ENCODE measurements at regions not wholly inside any gene's neighbourhood (a gene's known extent, or its start where the extent isn't known, plus 50 kb on each side); places are given as distances from the start of the nearest gene placed in this dataset.

- H4K20me1 ChIP-seq (ENCODE audit: control insufficient read depth, extremely low read depth, insufficient read depth, low read length): no peaks in the 10 kb centered on the region
- dilution Hi-C loops (cut with MboI; ENCODE audit: extremely low pct_ligation_motif_present, low sequenced_read_pairs): no loop called here
- no peak for FAIRE-seq
- H3K79me2 ChIP-seq (ENCODE audit: control insufficient read depth, insufficient read depth, low read length): no peaks in the 10 kb centered on the region
- TF ChIP-seq EZH2 (IDR thresholded peaks at IDR 0.05; ENCODE audit: low read length) (no peak), CTCF (optimal IDR thresholded peaks at IDR 0.05 in 1 of 3, IDR thresholded peaks at IDR 0.05 in 1 of 3, conservative IDR thresholded peaks at IDR 0.05 in 1 of 3; ENCODE audit: extremely low read depth in 1 of 3, insufficient read depth in 2 of 3, low read length in 3 of 3) (no peak)
- H3K9me1 ChIP-seq (ENCODE audit: control insufficient read depth, extremely low read depth, insufficient read depth, low read length): no peaks in the 10 kb centered on the region
- no peak overlapping the region for H2AFZ ChIP-seq (ENCODE audit: control insufficient read depth, low read length)
- H3K4me2 ChIP-seq (ENCODE audit: control insufficient read depth, extremely low read depth, insufficient read depth, low read depth, low read length): no peak overlapping the region
- no peak for DNase-seq (ENCODE audit: low read depth, low spot score)
- H3K36me3 ChIP-seq (ENCODE audit: control insufficient read depth in 2 of 2, extremely low read depth in 1 of 2, insufficient read depth in 2 of 2, low read length in 2 of 2): no peaks in the 10 kb centered on the region
- H3K27ac ChIP-seq (ENCODE audit: control insufficient read depth, insufficient read depth, low read length): no peak overlapping the region
- no peaks in the 10 kb centered on the region for H3K4me1 ChIP-seq (ENCODE audit: control insufficient read depth, extremely low read depth, insufficient read depth, low read length)
- H3K9ac ChIP-seq (ENCODE audit: control insufficient read depth, extremely low read depth, insufficient read depth, low read length): no peak overlapping the region
- H3K27me3 ChIP-seq (ENCODE audit: control insufficient read depth, extremely low read depth, insufficient read depth, low read length): no peaks in the 10 kb centered on the region
- H3K4me3 ChIP-seq (ENCODE audit: control insufficient read depth in 2 of 3, extremely low read depth in 1 of 3, insufficient read depth in 2 of 3, low read depth in 1 of 3, low read length in 3 of 3): no peak overlapping the region
- no peaks in the 10 kb centered on the region for H3K9me3 ChIP-seq (ENCODE audit: control insufficient read depth, low read depth, low read length)
These were observed 701.9 kb upstream of the MAP3K7 start for GRCh38 chr6:91288741-91289140.

GRCh38 chr6:91281901-91282300 lies 695.0 kb upstream of the MAP3K7 start:
- H3K27ac ChIP-seq (ENCODE audit: control insufficient read depth, insufficient read depth, low read length): no peak overlapping the region
- H3K9me3 ChIP-seq (ENCODE audit: control insufficient read depth, low read depth, low read length): no peaks in the 10 kb centered on the region
- no peak overlapping the region for H3K9ac ChIP-seq (ENCODE audit: control insufficient read depth, extremely low read depth, insufficient read depth, low read length)
- no peak overlapping the region for H3K4me3 ChIP-seq (ENCODE audit: control insufficient read depth in 2 of 3, extremely low read depth in 1 of 3, insufficient read depth in 2 of 3, low read depth in 1 of 3, low read length in 3 of 3)
- TF ChIP-seq CTCF (optimal IDR thresholded peaks at IDR 0.05 in 1 of 3, IDR thresholded peaks at IDR 0.05 in 1 of 3, conservative IDR thresholded peaks at IDR 0.05 in 1 of 3; ENCODE audit: extremely low read depth in 1 of 3, insufficient read depth in 2 of 3, low read length in 3 of 3): no peak
- TF ChIP-seq EZH2 (IDR thresholded peaks at IDR 0.05; ENCODE audit: low read length): no peak
- H3K4me1 ChIP-seq (ENCODE audit: control insufficient read depth, extremely low read depth, insufficient read depth, low read length): no peaks in the 10 kb centered on the region
- no peak overlapping the region for H2AFZ ChIP-seq (ENCODE audit: control insufficient read depth, low read length)
- no peaks in the 10 kb centered on the region for H3K27me3 ChIP-seq (ENCODE audit: control insufficient read depth, extremely low read depth, insufficient read depth, low read length)
- no peaks in the 10 kb centered on the region for H3K9me1 ChIP-seq (ENCODE audit: control insufficient read depth, extremely low read depth, insufficient read depth, low read length)
- H3K79me2 ChIP-seq (ENCODE audit: control insufficient read depth, insufficient read depth, low read length): no peaks in the 10 kb centered on the region
- no peaks in the 10 kb centered on the region for H4K20me1 ChIP-seq (ENCODE audit: control insufficient read depth, extremely low read depth, insufficient read depth, low read length)
- H3K4me2 ChIP-seq (ENCODE audit: control insufficient read depth, extremely low read depth, insufficient read depth, low read depth, low read length): no peak overlapping the region
- dilution Hi-C loops (cut with MboI; ENCODE audit: extremely low pct_ligation_motif_present, low sequenced_read_pairs): no loop called here
- DNase-seq (ENCODE audit: low read depth, low spot score) (no peak), FAIRE-seq (no peak)
- H3K36me3 ChIP-seq (ENCODE audit: control insufficient read depth in 2 of 2, extremely low read depth in 1 of 2, insufficient read depth in 2 of 2, low read length in 2 of 2): no peaks in the 10 kb centered on the region

All from keratinocyte (primary cell).